ENCODE measurements at regions not wholly inside any gene's neighbourhood (a gene's known extent, or its start where the extent isn't known, plus 50 kb on each side); places are given as distances from the start of the nearest gene placed in this dataset.
A peak's percentile ranks its signal among the peaks of the same experiment; 100 is the strongest.

DNA sequence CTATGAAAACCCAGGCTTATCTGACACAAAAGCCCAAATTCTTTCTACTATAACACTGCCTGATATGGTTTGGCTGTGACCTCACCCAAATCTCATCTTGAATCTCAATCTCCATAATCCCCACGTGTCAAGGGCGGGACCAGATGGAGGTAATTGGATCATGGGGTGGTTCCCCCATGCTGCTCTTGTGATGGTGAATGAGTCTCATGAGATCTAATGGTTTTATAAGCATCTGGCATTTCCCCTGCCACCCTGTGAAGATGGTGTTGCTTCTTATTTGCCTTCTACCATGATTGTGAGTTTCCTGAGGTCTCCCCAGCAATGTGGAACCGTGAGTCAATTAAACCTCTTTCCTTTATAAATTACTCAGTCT, 123.3 kb upstream of the USP24 start:
- Histone ChIP-seq H3K9me3 (replicated peaks in 1 of 2; ENCODE audit: control insufficient read depth in 1 of 2, insufficient read depth in 1 of 2, low read length in 2 of 2) (no peaks in the 10 kb centered on the region), H3K4me1 (ENCODE audit: control insufficient read depth in 1 of 2, insufficient read depth in 2 of 2, low read length in 2 of 2) (no peaks in the 10 kb centered on the region), H3K27ac (ENCODE audit: low read depth in 1 of 2, low read length in 2 of 2) (no peak overlapping the region), H3K9ac (ENCODE audit: insufficient read depth, low read length, poor library complexity, severe bottlenecking) (no peak overlapping the region), H3K36me3 (replicated peaks in 1 of 2; ENCODE audit: control insufficient read depth in 1 of 2, insufficient read depth in 2 of 2, low read length in 2 of 2) (no peaks in the 10 kb centered on the region), H4K20me1 (ENCODE audit: insufficient read depth, low read length) (no peaks in the 10 kb centered on the region), H3K4me3 (replicated peaks in 1 of 3; ENCODE audit: low read depth in 2 of 3, low read length in 3 of 3) (no peak overlapping the region), H2AFZ (ENCODE audit: insufficient read depth, low read depth, low read length, poor library complexity, severe bottlenecking) (no peak overlapping the region), H3K79me2 (ENCODE audit: insufficient read depth, low read length) (no peaks in the 10 kb centered on the region), H3K27me3 (ENCODE audit: control insufficient read depth in 2 of 2, insufficient read depth in 2 of 2, low read length in 2 of 2) (no peaks in the 10 kb centered on the region), H3K4me2 (replicated peaks; ENCODE audit: extremely low read depth, low read length, poor library complexity, severe bottlenecking) (no peak overlapping the region)
- H3K4me3 Mint-ChIP-seq: no peak overlapping the region
- peaks cover 0 to 11% (median 4%) of the 10 kb centered on the region in 7 donors for H3K9me3 Mint-ChIP-seq
- H3K36me3 Mint-ChIP-seq: no peaks in the 10 kb centered on the region
- TF ChIP-seq, protein P1, sequence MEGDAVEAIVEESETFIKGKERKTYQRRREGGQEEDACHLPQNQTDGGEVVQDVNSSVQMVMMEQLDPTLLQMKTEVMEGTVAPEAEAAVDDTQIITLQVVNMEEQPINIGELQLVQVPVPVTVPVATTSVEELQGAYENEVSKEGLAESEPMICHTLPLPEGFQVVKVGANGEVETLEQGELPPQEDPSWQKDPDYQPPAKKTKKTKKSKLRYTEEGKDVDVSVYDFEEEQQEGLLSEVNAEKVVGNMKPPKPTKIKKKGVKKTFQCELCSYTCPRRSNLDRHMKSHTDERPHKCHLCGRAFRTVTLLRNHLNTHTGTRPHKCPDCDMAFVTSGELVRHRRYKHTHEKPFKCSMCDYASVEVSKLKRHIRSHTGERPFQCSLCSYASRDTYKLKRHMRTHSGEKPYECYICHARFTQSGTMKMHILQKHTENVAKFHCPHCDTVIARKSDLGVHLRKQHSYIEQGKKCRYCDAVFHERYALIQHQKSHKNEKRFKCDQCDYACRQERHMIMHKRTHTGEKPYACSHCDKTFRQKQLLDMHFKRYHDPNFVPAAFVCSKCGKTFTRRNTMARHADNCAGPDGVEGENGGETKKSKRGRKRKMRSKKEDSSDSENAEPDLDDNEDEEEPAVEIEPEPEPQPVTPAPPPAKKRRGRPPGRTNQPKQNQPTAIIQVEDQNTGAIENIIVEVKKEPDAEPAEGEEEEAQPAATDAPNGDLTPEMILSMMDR (IDR thresholded peaks at IDR 0.05): no peak
- peaks cover 1 to 4% (median 3%) of the 10 kb centered on the region in 3 donors for H3K27me3 Mint-ChIP-seq (ENCODE audit: low read depth in 3 of 3)
- intact Hi-C loops (cut with micrococcal nuclease): no loop called here
- no peaks in the 10 kb centered on the region for H3K4me1 Mint-ChIP-seq
- WGBS (ENCODE audit: insufficient coverage): no CpG with 5 or more reads among the region's 3 CpGs
- DNase-seq: no peak
- no peak overlapping the region for H3K27ac Mint-ChIP-seq

DNA sequence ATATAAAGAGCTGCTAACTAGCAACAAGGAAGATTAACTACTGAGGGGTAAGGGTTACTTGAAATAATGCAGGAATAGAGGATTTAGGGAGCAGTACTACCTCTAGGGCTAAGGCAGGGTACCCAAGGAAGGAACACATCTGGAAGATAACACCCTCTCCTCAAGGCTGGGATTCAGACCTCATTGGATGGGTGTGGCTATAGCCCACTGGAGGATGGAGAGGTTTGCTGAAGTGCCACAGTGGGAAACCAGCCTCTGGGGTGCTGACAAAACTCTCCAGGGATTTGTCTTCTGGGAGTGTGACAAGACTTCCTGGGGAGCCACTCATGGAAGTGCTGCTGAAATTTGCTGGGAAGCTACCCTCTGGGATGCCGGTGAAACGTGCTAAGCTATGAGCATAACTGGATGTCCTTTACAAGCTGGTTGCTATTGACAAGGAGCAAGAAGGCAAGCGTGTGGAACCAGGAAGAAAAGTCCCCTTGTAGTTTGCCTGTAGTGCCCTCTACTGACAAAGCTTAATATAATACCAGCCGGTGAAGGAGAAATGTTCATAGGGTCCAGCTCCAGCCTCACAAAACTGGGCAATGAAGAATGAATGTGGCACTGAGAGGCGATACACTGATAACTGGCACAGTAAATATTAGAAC, 122.8 kb upstream of the USP24 start:
- H3K4me1 Mint-ChIP-seq: no peaks in the 10 kb centered on the region
- H3K27me3 ChIP-seq (ENCODE audit: control insufficient read depth in 2 of 2, insufficient read depth in 2 of 2, low read length in 2 of 2): no peaks in the 10 kb centered on the region
- H3K9ac ChIP-seq (ENCODE audit: insufficient read depth, low read length, poor library complexity, severe bottlenecking): no peak overlapping the region
- H3K4me2 ChIP-seq (replicated peaks; ENCODE audit: extremely low read depth, low read length, poor library complexity, severe bottlenecking): no peak overlapping the region
- no peak overlapping the region for H3K27ac ChIP-seq (ENCODE audit: low read depth in 1 of 2, low read length in 2 of 2)
- H3K4me3 Mint-ChIP-seq: no peak overlapping the region
- peaks cover 1 to 5% (median 2%) of the 10 kb centered on the region in 3 donors for H3K27me3 Mint-ChIP-seq (ENCODE audit: low read depth in 3 of 3)
- H3K4me3 ChIP-seq (replicated peaks in 1 of 3; ENCODE audit: low read depth in 2 of 3, low read length in 3 of 3): no peak overlapping the region
- no peaks in the 10 kb centered on the region for H3K4me1 ChIP-seq (ENCODE audit: control insufficient read depth in 1 of 2, insufficient read depth in 2 of 2, low read length in 2 of 2)
- H3K36me3 Mint-ChIP-seq: no peaks in the 10 kb centered on the region
- peaks cover 0 to 9% (median 4%) of the 10 kb centered on the region in 7 donors for H3K9me3 Mint-ChIP-seq
- DNase-seq: no peak
- WGBS (ENCODE audit: insufficient coverage): 100% methylated on average over 2 of the region's 5 CpGs
- H3K36me3 ChIP-seq (replicated peaks in 1 of 2; ENCODE audit: control insufficient read depth in 1 of 2, insufficient read depth in 2 of 2, low read length in 2 of 2): no peaks in the 10 kb centered on the region
- H3K79me2 ChIP-seq (ENCODE audit: insufficient read depth, low read length): no peaks in the 10 kb centered on the region
- no peak overlapping the region for H3K27ac Mint-ChIP-seq
- intact Hi-C loops (cut with micrococcal nuclease): no loop called here
- no peak overlapping the region for H2AFZ ChIP-seq (ENCODE audit: insufficient read depth, low read depth, low read length, poor library complexity, severe bottlenecking)
- no peaks in the 10 kb centered on the region for H4K20me1 ChIP-seq (ENCODE audit: insufficient read depth, low read length)
- H3K9me3 ChIP-seq (replicated peaks in 1 of 2; ENCODE audit: control insufficient read depth in 1 of 2, insufficient read depth in 1 of 2, low read length in 2 of 2): no peaks in the 10 kb centered on the region
- TF ChIP-seq, protein P1 (IDR thresholded peaks at IDR 0.05): peak; percentile 32

All from CD14-positive monocyte (primary cell).